Muscle of leg (tissue), 3 donors: ENCODE measurements at regions not wholly inside any gene's neighbourhood (a gene's known extent, or its start where the extent isn't known, plus 50 kb on each side); places are given as distances from the start of the nearest gene placed in this dataset.

Experiments
- DNase-seq: peaks from one replicate; pipeline ENCODE4 v3.0.0; 2013
- H3K27ac ChIP-seq: one replicate; pipeline ENCODE4 v1.5.1; 2013; ENCODE audit warnings: mild to moderate bottlenecking, low read length, control low read depth
- H3K27me3 ChIP-seq: one replicate; pipeline ENCODE4 v1.6.1; 2013; ENCODE audit warnings: low read length; ENCODE audit not compliant: control insufficient read depth, insufficient read depth
- H3K36me3 ChIP-seq: one replicate; pipeline ENCODE4 v1.6.1; 2013; ENCODE audit warnings: low read length; ENCODE audit not compliant: control insufficient read depth, insufficient read depth
- H3K4me1 ChIP-seq: one replicate; pipeline ENCODE4 v1.6.1; 2013; ENCODE audit warnings: low read length; ENCODE audit not compliant: control insufficient read depth, insufficient read depth
- H3K4me3 ChIP-seq: one replicate; pipeline ENCODE4 v1.5.1; 2013; ENCODE audit warnings: low read length, control low read depth
- H3K9me3 ChIP-seq: replicated peaks from 2 replicates; pipeline ENCODE4 v1.6.1; 2013; ENCODE audit warnings: low read depth, low read length; ENCODE audit not compliant: control insufficient read depth
- WGBS: methylation state at CpG from one replicate; pipeline ENCODE4 v1.1.5; 2013; ENCODE audit warnings: missing lambda C conversion rate; ENCODE audit not compliant: insufficient coverage; 5-methylcytosine and 5-hydroxymethylcytosine counted together

DNA sequence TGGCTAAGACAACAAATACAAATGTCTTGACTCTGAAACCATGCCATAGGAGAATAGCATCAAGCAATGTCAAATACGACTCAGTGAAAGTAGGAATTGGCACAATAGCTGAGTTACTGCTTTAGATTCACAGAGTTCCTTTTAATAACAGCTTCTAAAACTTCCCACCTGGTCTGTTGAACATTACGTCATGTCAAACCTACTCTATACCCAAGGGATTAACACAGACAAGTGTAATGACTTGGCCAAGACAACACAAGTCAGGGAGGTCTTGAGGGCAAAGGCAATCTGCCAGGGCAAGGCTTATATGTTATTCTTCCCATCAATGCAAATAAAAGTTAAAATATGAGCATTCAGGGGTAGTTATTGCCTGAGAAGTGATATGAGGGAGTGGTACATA lies 265.1 kb upstream of the PRDM1 start:
- DNase-seq: no peak
- Histone ChIP-seq H3K27ac (no peak overlapping the region), H3K9me3 (no peaks in the 10 kb centered on the region), H3K27me3 (no peaks in the 10 kb centered on the region), H3K4me1 (no peaks in the 10 kb centered on the region), H3K36me3 (no peaks in the 10 kb centered on the region), H3K4me3 (no peak overlapping the region)
- WGBS: 33% methylated on average over 1 of the region's 2 CpGs

DNA sequence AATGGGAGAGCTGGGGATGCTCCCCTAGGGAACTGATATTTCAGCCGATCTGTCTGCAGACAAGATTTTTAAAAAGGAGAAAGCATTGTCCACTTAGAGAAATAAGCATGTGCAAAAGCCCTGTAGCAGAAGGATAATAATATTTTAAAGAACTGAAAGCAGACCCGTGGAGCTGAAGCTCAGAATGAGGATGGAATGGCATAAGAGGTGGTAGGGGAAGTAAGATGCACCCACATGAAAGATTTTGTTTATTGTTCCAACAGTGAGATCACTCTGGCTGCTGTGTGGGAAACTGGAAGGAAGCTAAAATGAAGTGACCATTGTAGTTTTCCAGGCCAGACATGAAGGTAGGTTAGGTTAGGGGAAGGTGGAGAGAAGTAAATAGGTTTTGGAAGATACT lies 266.4 kb upstream of the PRDM1 start:
- Histone ChIP-seq H3K27ac (no peak overlapping the region), H3K27me3 (no peaks in the 10 kb centered on the region)
- 73% methylated on average over 2 of the region's 2 CpGs for WGBS

DNA sequence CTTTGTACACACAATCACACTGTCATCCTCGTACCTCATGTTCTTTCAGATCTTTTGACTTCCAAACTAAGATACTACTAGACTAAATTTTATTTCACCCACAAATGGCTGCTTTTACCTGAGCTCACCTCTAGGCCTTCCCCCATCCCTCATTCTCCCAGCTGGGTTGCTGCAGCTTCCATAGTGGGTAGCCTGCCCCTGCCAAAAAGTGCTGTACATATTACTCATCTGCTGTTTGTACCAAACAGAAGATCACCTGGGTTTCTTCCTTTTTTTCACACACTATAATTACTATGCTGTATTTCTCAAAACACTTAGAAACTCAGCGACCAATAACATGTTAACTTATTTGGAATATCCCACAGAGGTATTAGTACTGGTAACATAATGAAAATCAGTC lies 267.6 kb upstream of the PRDM1 start:
- no peak overlapping the region for H3K27ac ChIP-seq
- no peak overlapping the region for H3K4me3 ChIP-seq
- DNase-seq: no peak
- no peaks in the 10 kb centered on the region for H3K36me3 ChIP-seq
- H3K9me3 ChIP-seq: no peaks in the 10 kb centered on the region
- no peaks in the 10 kb centered on the region for H3K27me3 ChIP-seq
- no peaks in the 10 kb centered on the region for H3K4me1 ChIP-seq
- 79% methylated on average over 1 of the region's 2 CpGs for WGBS

More for the DNA sequence above, 266.4 kb upstream of the PRDM1 start:
- Histone ChIP-seq H3K4me3 (no peak overlapping the region), H3K9me3 (no peaks in the 10 kb centered on the region), H3K4me1 (no peaks in the 10 kb centered on the region), H3K36me3 (no peaks in the 10 kb centered on the region)
- DNase-seq: peak; percentile 21

- DNase-seq: no peak
- Histone ChIP-seq H3K27ac (no peak overlapping the region), H3K4me1 (no peaks in the 10 kb centered on the region), H3K36me3 (no peaks in the 10 kb centered on the region), H3K4me3 (no peak overlapping the region), H3K9me3 (no peaks in the 10 kb centered on the region), H3K27me3 (no peaks in the 10 kb centered on the region)
- 80% methylated on average over 1 of the region's 6 CpGs for WGBS
These were observed 268.2 kb upstream of the PRDM1 start for GRCh38 chr6:105817961-105818360.

DNA sequence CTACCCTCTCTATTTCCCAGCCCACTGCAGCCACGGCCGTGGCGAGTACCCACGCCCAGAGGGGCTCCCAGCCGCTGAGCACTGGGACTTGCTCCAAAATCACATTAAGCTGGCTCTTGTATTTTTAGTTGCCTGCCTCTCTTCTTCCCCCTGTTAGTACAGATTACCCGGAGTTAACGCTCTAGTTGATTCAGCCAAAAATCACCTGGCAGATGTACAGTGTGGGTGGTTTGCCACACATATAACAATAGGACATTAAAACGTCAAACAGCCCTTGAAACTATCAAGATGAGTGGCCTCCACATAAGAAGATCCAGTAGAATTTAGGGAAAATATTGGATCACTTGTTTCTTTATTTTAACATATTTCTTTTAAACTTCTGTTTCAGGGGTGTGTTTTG lies 268.8 kb upstream of the PRDM1 start:
- Histone ChIP-seq H3K27me3 (no peaks in the 10 kb centered on the region), H3K9me3 (no peaks in the 10 kb centered on the region), H3K27ac (no peak overlapping the region), H3K4me1 (no peaks in the 10 kb centered on the region), H3K4me3 (no peak overlapping the region), H3K36me3 (no peaks in the 10 kb centered on the region)
- whole genome bisulfite sequencing: 64% methylated on average over 5 of the region's 8 CpGs
- DNase-seq: no peak

- DNase-seq: no peak
- H3K4me1 ChIP-seq: no peaks in the 10 kb centered on the region
- 60% methylated on average over 1 of the region's 4 CpGs for WGBS
- H3K4me3 ChIP-seq: no peak overlapping the region
- H3K9me3 ChIP-seq: no peaks in the 10 kb centered on the region
- H3K27me3 ChIP-seq: no peaks in the 10 kb centered on the region
- H3K27ac ChIP-seq: no peak overlapping the region
- no peaks in the 10 kb centered on the region for H3K36me3 ChIP-seq
These were observed 269.3 kb upstream of the PRDM1 start for GRCh38 chr6:105816847-105817246.

DNA sequence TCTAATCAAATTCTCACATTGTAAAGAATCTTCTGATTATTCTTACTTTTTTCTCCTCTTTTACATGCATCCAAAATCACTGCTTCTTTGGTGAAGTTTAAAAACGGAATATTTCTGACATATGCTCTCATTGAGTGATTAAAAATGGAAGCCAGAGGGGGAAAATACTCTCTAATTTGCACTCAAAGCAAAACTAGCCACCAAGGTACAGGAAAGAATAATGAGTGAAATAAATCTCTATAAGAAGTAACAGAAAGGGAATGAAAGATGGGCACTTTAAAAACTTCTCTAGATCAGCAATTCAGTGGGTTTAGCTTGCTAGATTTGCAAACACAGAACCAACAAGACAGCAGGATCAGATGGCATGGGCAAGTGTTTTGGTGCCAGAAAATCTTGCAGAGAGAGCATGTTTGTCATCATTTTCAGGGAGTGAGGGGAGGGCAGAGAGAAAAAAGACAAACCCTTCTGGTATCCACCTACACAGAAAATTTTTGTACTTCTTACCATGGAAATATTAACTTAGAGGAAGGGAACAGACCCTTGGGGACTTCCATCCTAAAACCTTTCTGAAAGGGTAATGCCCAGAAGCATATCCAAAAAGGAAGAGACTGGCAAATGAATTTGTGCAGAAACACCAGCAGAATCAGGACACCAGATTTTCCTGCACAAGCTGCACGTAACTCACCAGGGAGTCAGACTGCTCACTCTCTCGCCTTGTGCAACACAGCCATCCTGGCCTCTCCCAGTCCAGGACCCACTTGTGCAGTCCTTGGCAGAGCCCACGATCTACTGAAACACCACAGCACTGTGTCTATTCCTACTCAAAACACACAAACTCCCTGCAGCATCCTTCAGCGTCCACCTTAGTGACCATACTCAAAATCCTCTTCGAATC lies 270.2 kb upstream of the PRDM1 start:
- no peaks in the 10 kb centered on the region for H3K4me1 ChIP-seq
- DNase-seq: peak; percentile 41
- H3K36me3 ChIP-seq: no peaks in the 10 kb centered on the region
- 75% methylated on average over 4 of the region's 6 CpGs for WGBS
- H3K27ac ChIP-seq: no peak overlapping the region
- no peaks in the 10 kb centered on the region for H3K27me3 ChIP-seq
- H3K4me3 ChIP-seq: no peak overlapping the region
- H3K9me3 ChIP-seq: no peaks in the 10 kb centered on the region

- Histone ChIP-seq H3K4me3 (no peak overlapping the region), H3K27me3 (no peaks in the 10 kb centered on the region), H3K9me3 (no peaks in the 10 kb centered on the region), H3K27ac (no peak overlapping the region), H3K36me3 (no peaks in the 10 kb centered on the region), H3K4me1 (no peaks in the 10 kb centered on the region)
- DNase-seq: no peak
- WGBS: 90% methylated on average over 1 of the region's 3 CpGs
These were observed 271.2 kb upstream of the PRDM1 start for GRCh38 chr6:105814745-105815536.

DNA sequence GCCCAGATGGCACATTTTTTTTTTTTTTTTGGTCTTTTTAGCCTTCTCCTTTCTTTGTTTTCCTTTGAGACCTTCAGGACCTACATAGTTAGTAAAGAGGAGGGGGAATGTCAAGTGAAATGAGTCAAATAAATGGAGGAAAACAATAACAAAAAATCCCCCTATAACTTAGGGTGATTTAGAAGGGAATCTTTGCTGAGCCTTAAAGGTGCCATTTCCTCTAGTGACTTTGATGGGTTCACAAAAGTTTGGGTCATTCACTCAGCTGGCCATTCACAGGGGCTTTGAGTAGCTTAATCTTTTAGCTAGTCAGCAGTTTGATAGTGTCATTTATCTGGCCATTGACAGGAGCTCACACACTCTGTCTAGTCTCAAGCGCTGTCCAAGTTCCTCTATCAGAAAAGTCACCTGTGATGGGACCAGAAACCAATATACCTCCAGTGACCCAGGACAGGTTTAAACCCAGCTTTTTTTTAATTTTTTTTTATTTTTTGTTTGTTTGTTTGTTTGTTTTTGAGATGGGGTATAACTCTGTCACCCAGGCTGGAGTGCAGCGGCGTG lies 275.1 kb upstream of the PRDM1 start:
- H3K36me3 ChIP-seq: no peaks in the 10 kb centered on the region
- no peaks in the 10 kb centered on the region for H3K9me3 ChIP-seq
- DNase-seq: no peak
- 100% methylated on average over 2 of the region's 3 CpGs for WGBS
- H3K4me1 ChIP-seq: no peaks in the 10 kb centered on the region
- no peak overlapping the region for H3K4me3 ChIP-seq
- no peak overlapping the region for H3K27ac ChIP-seq
- no peaks in the 10 kb centered on the region for H3K27me3 ChIP-seq
